Ovary (tissue), 3 donors: ENCODE measurements at regions not wholly inside any gene's neighbourhood (a gene's known extent, or its start where the extent isn't known, plus 50 kb on each side); places are given as distances from the start of the nearest gene placed in this dataset.

Experiments used
- POLR2A ChIP-seq: fragments of 450-650 bp; IDR thresholded peaks from one replicate; pipeline ENCODE4 v1.6.1; 2017; ENCODE audit warnings: antibody characterized with exemption, mild to moderate bottlenecking, moderate library complexity
- TF ChIP-seq, protein P1 (sequence below), 3 donors: fragments of 450-650 bp in 2 of 3; fragments of 200-600 bp in 1 of 3; IDR thresholded peaks; one replicate each; pipeline versions ENCODE4 v1.5.1 to v1.8.0; 2016 to 2022; ENCODE audit warnings: antibody characterized with exemption in 3 of 3, mild to moderate bottlenecking in 1 of 3
- donor health status: DM: no; HTN: no; CAD: no.

- TF ChIP-seq, protein P1, sequence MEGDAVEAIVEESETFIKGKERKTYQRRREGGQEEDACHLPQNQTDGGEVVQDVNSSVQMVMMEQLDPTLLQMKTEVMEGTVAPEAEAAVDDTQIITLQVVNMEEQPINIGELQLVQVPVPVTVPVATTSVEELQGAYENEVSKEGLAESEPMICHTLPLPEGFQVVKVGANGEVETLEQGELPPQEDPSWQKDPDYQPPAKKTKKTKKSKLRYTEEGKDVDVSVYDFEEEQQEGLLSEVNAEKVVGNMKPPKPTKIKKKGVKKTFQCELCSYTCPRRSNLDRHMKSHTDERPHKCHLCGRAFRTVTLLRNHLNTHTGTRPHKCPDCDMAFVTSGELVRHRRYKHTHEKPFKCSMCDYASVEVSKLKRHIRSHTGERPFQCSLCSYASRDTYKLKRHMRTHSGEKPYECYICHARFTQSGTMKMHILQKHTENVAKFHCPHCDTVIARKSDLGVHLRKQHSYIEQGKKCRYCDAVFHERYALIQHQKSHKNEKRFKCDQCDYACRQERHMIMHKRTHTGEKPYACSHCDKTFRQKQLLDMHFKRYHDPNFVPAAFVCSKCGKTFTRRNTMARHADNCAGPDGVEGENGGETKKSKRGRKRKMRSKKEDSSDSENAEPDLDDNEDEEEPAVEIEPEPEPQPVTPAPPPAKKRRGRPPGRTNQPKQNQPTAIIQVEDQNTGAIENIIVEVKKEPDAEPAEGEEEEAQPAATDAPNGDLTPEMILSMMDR (IDR thresholded peaks at IDR 0.05): no peak
- TF ChIP-seq POLR2A: no peak
Observed at GRCh38 chr18:77911971-77912605, 662.4 kb downstream of the GALR1 start.
